Natural killer cell (primary cell): ENCODE measurements at regions not wholly inside any gene's neighbourhood (a gene's known extent, or its start where the extent isn't known, plus 50 kb on each side); places are given as distances from the start of the nearest gene placed in this dataset.

Source experiments
- ATAC-seq, 3 donors: fragments of 150-1000 bp in 2 of 3; fragments of 200-7000 bp in 1 of 3; cut with Tn5 transposase; 1 replicate in 1 of 3; 2 replicates in 2 of 3; pipeline ENCODE4 v1.10.0; 2021; ENCODE audit warnings: mild to moderate bottlenecking in 2 of 3, moderate library complexity in 2 of 3
- DNase-seq, 2 donors: peaks; one replicate each; pipeline versions ENCODE4 v3.0.0 to v3.0.0-alpha.2; 2013 to 2021; ENCODE audit warnings: mixed read lengths in 1 of 2
- H3K27ac ChIP-seq: one replicate; pipeline ENCODE4 v1.5.1; 2013; ENCODE audit warnings: mild to moderate bottlenecking, low read length
- H3K27me3 ChIP-seq: one replicate; pipeline ENCODE4 v1.6.1; 2013; ENCODE audit warnings: low read length; ENCODE audit not compliant: control insufficient read depth, insufficient read depth
- H3K36me3 ChIP-seq: one replicate; pipeline ENCODE4 v1.6.1; 2013; ENCODE audit warnings: low read length; ENCODE audit not compliant: control insufficient read depth, insufficient read depth
- H3K4me1 ChIP-seq: one replicate; pipeline ENCODE4 v1.6.1; 2013; ENCODE audit warnings: low read length; ENCODE audit not compliant: control insufficient read depth, insufficient read depth
- H3K4me3 ChIP-seq: one replicate; pipeline ENCODE4 v1.5.1; 2013; ENCODE audit warnings: low read length
- H3K9me3 ChIP-seq: one replicate; pipeline ENCODE4 v1.6.1; 2013; ENCODE audit warnings: low read length; ENCODE audit not compliant: control insufficient read depth, insufficient read depth
- H3K27ac Mint-ChIP-seq, 2 donors: one replicate each; pipeline ENCODE4 v1.8.0; 2022; ENCODE audit warnings: mild to moderate bottlenecking in 2 of 2, mixed read lengths in 2 of 2, moderate library complexity in 1 of 2
- H3K27me3 Mint-ChIP-seq, 2 donors: one replicate each; pipeline ENCODE4 v1.8.0; 2022; ENCODE audit warnings: low read depth in 2 of 2, mixed read lengths in 2 of 2
- H3K36me3 Mint-ChIP-seq: one replicate; pipeline ENCODE4 v1.8.0; 2022; ENCODE audit warnings: mixed read lengths
- H3K4me1 Mint-ChIP-seq, 2 donors: one replicate each; pipeline ENCODE4 v1.8.0; 2022; ENCODE audit warnings: mixed read lengths in 2 of 2
- H3K4me3 Mint-ChIP-seq: one replicate; pipeline ENCODE4 v1.8.0; 2022; ENCODE audit warnings: mild to moderate bottlenecking, moderate library complexity, mixed read lengths
- H3K9me3 Mint-ChIP-seq, 2 donors: one replicate each; pipeline ENCODE4 v1.8.0; 2022; ENCODE audit warnings: mixed read lengths in 2 of 2
- WGBS: methylation state at CpG from one replicate; pipeline ENCODE4 v1.1.7; 2013; ENCODE audit warnings: missing lambda C conversion rate; ENCODE audit not compliant: insufficient coverage; 5-methylcytosine and 5-hydroxymethylcytosine counted together
- intact Hi-C: fragments of 100-400 bp; cut with micrococcal nuclease; formaldehyde crosslinking; loops from one replicate; pipeline ENCODE4 v1.14.2; 2022
- TF ChIP-seq, protein P1 (sequence below): fragments of 200-600 bp; IDR thresholded peaks from one replicate; pipeline ENCODE4 v1.8.0; 2022; ENCODE audit warnings: antibody characterized with exemption

DNA sequence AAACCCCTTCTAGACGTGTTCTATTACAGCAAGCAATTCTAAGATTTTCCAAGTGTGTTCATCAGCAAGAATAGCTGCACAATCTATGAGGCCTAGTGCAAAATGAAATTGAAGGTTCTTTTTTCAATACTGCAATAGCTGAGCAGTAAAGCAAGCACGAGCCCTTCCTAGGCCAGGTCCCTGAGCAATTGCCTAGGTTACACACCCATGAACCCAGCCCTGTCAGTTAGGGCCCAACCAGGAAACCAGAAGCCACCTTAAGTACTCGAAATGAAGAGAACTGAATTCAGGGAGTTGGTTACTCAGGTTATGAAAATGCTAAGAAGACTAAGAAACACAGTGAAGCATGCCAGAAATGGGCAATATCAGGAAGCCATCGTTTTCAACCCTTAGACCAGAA is 52.0 kb upstream of the VWC2 start:
- no peak for ATAC-seq
- H3K4me1 Mint-ChIP-seq: no peaks in the 10 kb centered on the region
- WGBS: 63% methylated on average over 4 of the region's 4 CpGs

More for the DNA sequence above, 52.0 kb upstream of the VWC2 start:
- H3K9me3 ChIP-seq: no peaks in the 10 kb centered on the region
- Mint-ChIP-seq H3K9me3 (peaks cover 3 to 10% of the 10 kb centered on the region in 2 donors), H3K27ac (no peak overlapping the region), H3K4me3 (no peak overlapping the region), H3K36me3 (no peaks in the 10 kb centered on the region), H3K27me3 (no peaks in the 10 kb centered on the region)
- no peak overlapping the region for H3K27ac ChIP-seq
- H3K27me3 ChIP-seq: no peaks in the 10 kb centered on the region
- DNase-seq: no peak
- no peak overlapping the region for H3K4me3 ChIP-seq
- intact Hi-C loops: no loop called here
- H3K36me3 ChIP-seq: no peaks in the 10 kb centered on the region
- TF ChIP-seq, protein P1, sequence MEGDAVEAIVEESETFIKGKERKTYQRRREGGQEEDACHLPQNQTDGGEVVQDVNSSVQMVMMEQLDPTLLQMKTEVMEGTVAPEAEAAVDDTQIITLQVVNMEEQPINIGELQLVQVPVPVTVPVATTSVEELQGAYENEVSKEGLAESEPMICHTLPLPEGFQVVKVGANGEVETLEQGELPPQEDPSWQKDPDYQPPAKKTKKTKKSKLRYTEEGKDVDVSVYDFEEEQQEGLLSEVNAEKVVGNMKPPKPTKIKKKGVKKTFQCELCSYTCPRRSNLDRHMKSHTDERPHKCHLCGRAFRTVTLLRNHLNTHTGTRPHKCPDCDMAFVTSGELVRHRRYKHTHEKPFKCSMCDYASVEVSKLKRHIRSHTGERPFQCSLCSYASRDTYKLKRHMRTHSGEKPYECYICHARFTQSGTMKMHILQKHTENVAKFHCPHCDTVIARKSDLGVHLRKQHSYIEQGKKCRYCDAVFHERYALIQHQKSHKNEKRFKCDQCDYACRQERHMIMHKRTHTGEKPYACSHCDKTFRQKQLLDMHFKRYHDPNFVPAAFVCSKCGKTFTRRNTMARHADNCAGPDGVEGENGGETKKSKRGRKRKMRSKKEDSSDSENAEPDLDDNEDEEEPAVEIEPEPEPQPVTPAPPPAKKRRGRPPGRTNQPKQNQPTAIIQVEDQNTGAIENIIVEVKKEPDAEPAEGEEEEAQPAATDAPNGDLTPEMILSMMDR: no peak
- H3K4me1 ChIP-seq: no peaks in the 10 kb centered on the region
